Neuronal stem cell (in vitro differentiated cells): ENCODE measurements at regions not wholly inside any gene's neighbourhood (a gene's known extent, or its start where the extent isn't known, plus 50 kb on each side); places are given as distances from the start of the nearest gene placed in this dataset.

ENCODE experiments used
- DNase-seq: peaks from one replicate; pipeline ENCODE4 v3.0.0-alpha.2; 2013; ENCODE audit warnings: low spot score
- H2AFZ ChIP-seq: one replicate; pipeline ENCODE4 v1.6.1; 2013; ENCODE audit warnings: mild to moderate bottlenecking, low read length, inconsistent platforms
- H2AK5ac ChIP-seq: 2 replicates; pipeline ENCODE4 v1.6.1; 2013; ENCODE audit warnings: low read depth, mild to moderate bottlenecking, inconsistent platforms, low read length, moderate library complexity, mixed read lengths
- H2BK120ac ChIP-seq: 2 replicates; pipeline ENCODE4 v1.6.1; 2013; ENCODE audit warnings: low read depth, mild to moderate bottlenecking, inconsistent platforms, low read length, moderate library complexity, mixed read lengths
- H2BK12ac ChIP-seq: one replicate; pipeline ENCODE4 v1.6.1; 2013; ENCODE audit warnings: low read length, inconsistent platforms
- H2BK15ac ChIP-seq: 2 replicates; pipeline ENCODE4 v1.6.1; 2013; ENCODE audit warnings: mild to moderate bottlenecking, low read length, inconsistent platforms, mixed read lengths
- H2BK5ac ChIP-seq: one replicate; pipeline ENCODE4 v1.6.1; 2013; ENCODE audit warnings: inconsistent platforms, mild to moderate bottlenecking, low read length, moderate library complexity
- H3K14ac ChIP-seq: one replicate; pipeline ENCODE4 v1.6.1; 2013; ENCODE audit warnings: low read length, inconsistent platforms
- H3K18ac ChIP-seq: 2 replicates; pipeline ENCODE4 v1.6.1; 2013; ENCODE audit warnings: low read length, inconsistent platforms
- H3K23ac ChIP-seq: 2 replicates; pipeline ENCODE4 v1.6.1; 2013; ENCODE audit warnings: low read depth, mild to moderate bottlenecking, mixed read lengths, low read length, inconsistent platforms; ENCODE audit not compliant: poor library complexity
- H3K27ac ChIP-seq: replicated peaks from 3 replicates; pipeline ENCODE4 v1.5.1; 2013; ENCODE audit warnings: low read length, inconsistent platforms
- H3K27me3 ChIP-seq, 3 experiments: 2 replicates each; pipeline ENCODE4 v1.6.1; 2013; ENCODE audit warnings: low read length in 3 of 3, mild to moderate bottlenecking in 2 of 3, inconsistent platforms in 1 of 3, low read depth in 1 of 3, mixed read lengths in 1 of 3, moderate library complexity in 1 of 3; ENCODE audit not compliant: control insufficient read depth in 3 of 3, insufficient read depth in 3 of 3
- H3K36me3 ChIP-seq, 2 donors: replicated peaks in 1 of 2; 2 replicates each; pipeline ENCODE4 v1.6.1; 2013; ENCODE audit warnings: low read length in 2 of 2; ENCODE audit not compliant: control insufficient read depth in 2 of 2, insufficient read depth in 2 of 2
- H3K4ac ChIP-seq: 2 replicates; pipeline ENCODE4 v1.6.1; 2013; ENCODE audit warnings: inconsistent platforms, mild to moderate bottlenecking, low read length, moderate library complexity
- H3K4me1 ChIP-seq, 2 donors: 1 replicate in 1 of 2; 2 replicates in 1 of 2; pipeline ENCODE4 v1.6.1; 2013; ENCODE audit warnings: low read length in 2 of 2, low read depth in 1 of 2; ENCODE audit not compliant: control insufficient read depth in 2 of 2, insufficient read depth in 1 of 2
- H3K4me2 ChIP-seq: one replicate; pipeline ENCODE4 v1.6.1; 2013; ENCODE audit warnings: mild to moderate bottlenecking, low read length, inconsistent platforms; ENCODE audit not compliant: insufficient read depth, poor library complexity, severe bottlenecking
- H3K4me3 ChIP-seq, 2 donors: 2 replicates each; pipeline ENCODE4 v1.5.1; 2013; ENCODE audit warnings: low read length in 2 of 2, mild to moderate bottlenecking in 2 of 2, inconsistent platforms in 1 of 2, moderate library complexity in 1 of 2
- H3K79me1 ChIP-seq: one replicate; pipeline ENCODE4 v1.6.1; 2013; ENCODE audit warnings: low read depth, mild to moderate bottlenecking, inconsistent platforms, low read length, moderate library complexity
- H3K9ac ChIP-seq: one replicate; pipeline ENCODE4 v1.6.1; 2013; ENCODE audit warnings: mild to moderate bottlenecking, low read depth, low read length, inconsistent platforms; ENCODE audit not compliant: poor library complexity
- H3K9me3 ChIP-seq, 2 donors: replicated peaks in 1 of 2; 2 replicates each; pipeline versions ENCODE3 to v1.6.1; 2013; ENCODE audit warnings: low read length in 2 of 2, mild to moderate bottlenecking in 2 of 2, inconsistent platforms in 1 of 2, low read depth in 1 of 2, mixed read lengths in 1 of 2, moderate library complexity in 1 of 2; ENCODE audit not compliant: control insufficient read depth in 2 of 2, insufficient read depth in 1 of 2
- H4K8ac ChIP-seq: one replicate; pipeline ENCODE4 v1.6.1; 2013; ENCODE audit warnings: low read depth, mild to moderate bottlenecking, inconsistent platforms, low read length, moderate library complexity
- H4K91ac ChIP-seq: one replicate; pipeline ENCODE4 v1.6.1; 2013; ENCODE audit warnings: low read length, low read depth, mild to moderate bottlenecking, inconsistent platforms; ENCODE audit not compliant: poor library complexity
- WGBS, 2 donors: extraction: QIAGEN DNeasy Blood & Tissue Kit; methylation state at CpG; one replicate each; pipeline ENCODE4 v1.1.7; 2013; ENCODE audit warnings: missing lambda C conversion rate in 2 of 2, mixed read lengths in 1 of 2; ENCODE audit not compliant: insufficient read length in 2 of 2, insufficient replicate concordance in 1 of 2; ENCODE audit errors: extremely low coverage in 2 of 2; 5-methylcytosine and 5-hydroxymethylcytosine counted together

- Histone ChIP-seq H3K4me2 (no peak overlapping the region), H3K4me3 (no peak overlapping the region), H2BK12ac (no peak overlapping the region), H2BK5ac (no peak overlapping the region), H3K79me1 (no peaks in the 10 kb centered on the region), H3K27me3 (no peaks in the 10 kb centered on the region), H2BK120ac (no peak overlapping the region), H2AFZ (no peak overlapping the region), H2BK15ac (no peak overlapping the region), H3K23ac (no peak overlapping the region), H3K9ac (no peak overlapping the region), H3K4ac (no peak overlapping the region), H4K91ac (no peak overlapping the region), H4K8ac (no peak overlapping the region), H3K14ac (no peak overlapping the region), H3K18ac (no peak overlapping the region), H2AK5ac (no peak overlapping the region), H3K4me1 (no peaks in the 10 kb centered on the region), H3K36me3 (no peaks in the 10 kb centered on the region), H3K9me3 (no peaks in the 10 kb centered on the region), H3K27ac (no peak overlapping the region)
- DNase-seq: no peak
- WGBS, 2 donors: no CpG with 5 or more reads among the region's 5 CpGs
Measured at GRCh38 chr12:107539196-107539939, 146.2 kb upstream of the PWP1 start.

- H2BK12ac ChIP-seq: no peak overlapping the region
- no peaks in the 10 kb centered on the region for H3K79me1 ChIP-seq
- no peaks in the 10 kb centered on the region for H3K27me3 ChIP-seq
- H3K4ac ChIP-seq: no peak overlapping the region
- H3K4me2 ChIP-seq: no peak overlapping the region
- H3K9me3 ChIP-seq: no peaks in the 10 kb centered on the region
- H2AFZ ChIP-seq: no peak overlapping the region
- H4K91ac ChIP-seq: no peak overlapping the region
- no peak overlapping the region for H3K14ac ChIP-seq
- no peak overlapping the region for H3K9ac ChIP-seq
- no peak overlapping the region for H2AK5ac ChIP-seq
- no peaks in the 10 kb centered on the region for H3K36me3 ChIP-seq
- no peak overlapping the region for H3K18ac ChIP-seq
- no peak for DNase-seq
- H2BK5ac ChIP-seq: no peak overlapping the region
- no peak overlapping the region for H2BK15ac ChIP-seq
- no peak overlapping the region for H3K27ac ChIP-seq
- no peak overlapping the region for H4K8ac ChIP-seq
- H3K23ac ChIP-seq: no peak overlapping the region
- H3K4me3 ChIP-seq: no peak overlapping the region
- WGBS, 2 donors: no CpG with 5 or more reads among the region's 7 CpGs
- H2BK120ac ChIP-seq: no peak overlapping the region
- H3K4me1 ChIP-seq: no peaks in the 10 kb centered on the region
Measured at GRCh38 chr12:107541001-107541705, 144.4 kb upstream of the PWP1 start.

DNA sequence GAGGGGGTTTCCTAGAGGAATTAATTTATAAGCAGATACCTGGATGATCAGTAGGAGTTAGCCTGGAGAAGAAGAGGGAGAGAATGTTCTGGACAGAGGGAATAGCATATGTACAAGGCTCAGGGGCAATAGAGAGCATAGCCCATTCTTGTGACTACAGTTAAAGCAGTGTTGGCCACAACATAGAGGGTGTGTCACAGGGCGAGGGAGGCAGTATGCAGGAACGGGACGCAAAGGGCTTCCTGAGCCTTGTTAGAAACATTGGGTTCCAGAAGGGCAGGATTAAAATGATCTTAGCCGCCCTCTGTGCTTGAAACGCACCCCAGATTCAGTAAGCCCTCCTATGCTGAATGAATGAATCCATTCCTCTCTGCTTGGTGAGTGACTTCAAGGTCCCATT is 142.2 kb upstream of the PWP1 start:
- Histone ChIP-seq H3K79me1 (no peaks in the 10 kb centered on the region), H3K9ac (no peak overlapping the region), H3K9me3 (no peaks in the 10 kb centered on the region), H2AFZ (no peak overlapping the region), H3K4ac (no peak overlapping the region), H2AK5ac (no peak overlapping the region), H3K4me2 (no peak overlapping the region), H2BK15ac (no peak overlapping the region), H2BK5ac (no peak overlapping the region), H3K23ac (no peak overlapping the region), H3K27me3 (no peaks in the 10 kb centered on the region), H3K4me1 (no peaks in the 10 kb centered on the region), H3K18ac (no peak overlapping the region), H3K4me3 (no peak overlapping the region), H2BK12ac (no peak overlapping the region), H4K8ac (no peak overlapping the region), H2BK120ac (no peak overlapping the region), H3K36me3 (no peaks in the 10 kb centered on the region), H4K91ac (no peak overlapping the region), H3K14ac (no peak overlapping the region), H3K27ac (no peak overlapping the region)
- DNase-seq: no peak
- WGBS, 2 donors: no CpG with 5 or more reads among the region's 5 CpGs

DNA sequence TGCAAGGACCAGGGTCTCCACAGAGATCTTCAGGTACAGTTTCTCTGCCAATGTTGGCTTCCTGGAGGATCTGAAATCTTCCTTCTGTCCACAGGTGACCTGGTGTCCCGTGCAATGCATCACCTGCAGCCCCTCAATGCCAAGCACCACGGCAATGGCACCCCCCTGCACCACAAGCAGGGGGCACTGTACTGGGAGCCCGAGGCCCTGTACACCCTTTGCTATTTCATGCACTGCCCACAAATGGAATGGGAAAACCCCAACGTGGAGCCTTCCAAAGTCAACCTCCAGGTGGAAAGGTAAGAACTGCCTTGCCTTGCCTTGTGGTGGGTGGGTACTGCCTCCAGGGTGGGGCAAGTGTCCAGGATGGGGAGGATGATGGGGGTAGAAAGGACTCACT is 141.8 kb upstream of the PWP1 start:
- no peak overlapping the region for H3K27ac ChIP-seq
- H3K4me2 ChIP-seq: no peak overlapping the region
- no peak overlapping the region for H3K4ac ChIP-seq
- H4K8ac ChIP-seq: no peak overlapping the region
- H3K79me1 ChIP-seq: no peaks in the 10 kb centered on the region
- no peak overlapping the region for H4K91ac ChIP-seq
- no peaks in the 10 kb centered on the region for H3K36me3 ChIP-seq
- no CpG with 5 or more reads among the region's 4 CpGs for WGBS, 2 donors
- H2BK120ac ChIP-seq: no peak overlapping the region
- DNase-seq: no peak
- no peaks in the 10 kb centered on the region for H3K4me1 ChIP-seq
- H3K9me3 ChIP-seq: no peaks in the 10 kb centered on the region
- no peaks in the 10 kb centered on the region for H3K27me3 ChIP-seq
- H2AK5ac ChIP-seq: no peak overlapping the region
- no peak overlapping the region for H2BK15ac ChIP-seq
- H3K9ac ChIP-seq: no peak overlapping the region
- no peak overlapping the region for H3K4me3 ChIP-seq
- no peak overlapping the region for H2BK12ac ChIP-seq
- H3K14ac ChIP-seq: no peak overlapping the region
- no peak overlapping the region for H2BK5ac ChIP-seq
- H3K18ac ChIP-seq: no peak overlapping the region
- H2AFZ ChIP-seq: no peak overlapping the region
- H3K23ac ChIP-seq: no peak overlapping the region
